ENCODE measurements at regions not wholly inside any gene's neighbourhood (a gene's known extent, or its start where the extent isn't known, plus 50 kb on each side); places are given as distances from the start of the nearest gene placed in this dataset.
"Not testable (repeated sequence)": the region's sequence is repeated elsewhere in the genome, so short reads cannot be mapped to it uniquely, and the experiment has no call there.

- H3K27me3 Mint-ChIP-seq (ENCODE audit: low read depth in 3 of 3), result peaks cover 0 to 17% (median 1%) of the 10 kb centered on the region in 3 donors
- H3K9me3 Mint-ChIP-seq, result peaks cover 6 to 21% (median 14%) of the 10 kb centered on the region in 6 donors
- H3K27ac Mint-ChIP-seq, DNase-seq, H3K4me3 Mint-ChIP-seq, H3K4me1 Mint-ChIP-seq, H3K36me3 Mint-ChIP-seq: not testable (repeated sequence)
These were observed 138.7 kb downstream of the DEFB131A start for GRCh38 chr4:9582880-9583279.

- peaks cover 5 to 8% of the 10 kb centered on the region in 2 donors for H3K4me1 Mint-ChIP-seq
- no peak for DNase-seq
- H3K27ac Mint-ChIP-seq, result no peak overlapping the region
- no peaks in the 10 kb centered on the region for H3K27me3 Mint-ChIP-seq (ENCODE audit: low read depth in 3 of 3)
- no peak overlapping the region for H3K4me3 Mint-ChIP-seq
- H3K36me3 Mint-ChIP-seq, result peaks cover 0 to 11% (median 6%) of the 10 kb centered on the region in 3 donors
- H3K9me3 Mint-ChIP-seq, result no peaks in the 10 kb centered on the region
These were observed 147.8 kb downstream of the DEFB131A start for GRCh38 chr4:9592010-9592409.

GRCh38 chr4:9594948-9595347, 150.7 kb downstream of the DEFB131A start:
- no peak for DNase-seq
- Mint-ChIP-seq H3K4me1 (peaks cover 12 to 19% of the 10 kb centered on the region in 2 donors), H3K4me3 (no peak overlapping the region), H3K27ac (no peak overlapping the region), H3K36me3 (peaks cover 0 to 15% (median 6%) of the 10 kb centered on the region in 3 donors), H3K27me3 (ENCODE audit: low read depth in 3 of 3) (peaks cover 0 to 2% (median 0%) of the 10 kb centered on the region in 3 donors), H3K9me3 (no peaks in the 10 kb centered on the region)

GRCh38 chr4:9595531-9595930, 151.3 kb downstream of the DEFB131A start:
- H3K27me3 Mint-ChIP-seq (ENCODE audit: low read depth in 3 of 3); H3K4me3 Mint-ChIP-seq; DNase-seq; H3K27ac Mint-ChIP-seq; H3K9me3 Mint-ChIP-seq: not testable (repeated sequence)
- Mint-ChIP-seq H3K36me3 (peaks cover 0 to 15% (median 6%) of the 10 kb centered on the region in 3 donors), H3K4me1 (peaks cover 12 to 19% of the 10 kb centered on the region in 2 donors)

GRCh38 chr4:9599266-9599665, 155.1 kb downstream of the DEFB131A start:
- no peak overlapping the region for H3K4me3 Mint-ChIP-seq
- H3K36me3 Mint-ChIP-seq, result peaks cover 0 to 10% (median 6%) of the 10 kb centered on the region in 3 donors
- H3K27me3 Mint-ChIP-seq (ENCODE audit: low read depth in 3 of 3), result peaks cover 0 to 2% (median 0%) of the 10 kb centered on the region in 3 donors
- H3K27ac Mint-ChIP-seq, result peak overlapping the region in 1 of 6 donors; percentile 25
- peaks cover 36 to 49% of the 10 kb centered on the region in 2 donors for H3K4me1 Mint-ChIP-seq
- DNase-seq, result no peak
- no peaks in the 10 kb centered on the region for H3K9me3 Mint-ChIP-seq

GRCh38 chr4:9600246-9600645, 156.0 kb downstream of the DEFB131A start:
- H3K9me3 Mint-ChIP-seq, result no peaks in the 10 kb centered on the region
- no peak overlapping the region for H3K4me3 Mint-ChIP-seq
- H3K27ac Mint-ChIP-seq, result no peak overlapping the region
- DNase-seq, result no peak
- H3K27me3 Mint-ChIP-seq (ENCODE audit: low read depth in 3 of 3), result peaks cover 0 to 2% (median 0%) of the 10 kb centered on the region in 3 donors
- H3K4me1 Mint-ChIP-seq, result peaks cover 46 to 59% of the 10 kb centered on the region in 2 donors
- peaks cover 0 to 10% (median 6%) of the 10 kb centered on the region in 3 donors for H3K36me3 Mint-ChIP-seq

GRCh38 chr4:9602389-9602914, 158.2 kb downstream of the DEFB131A start:
- Mint-ChIP-seq H3K4me3 (peak overlapping the region in 2 of 5 donors; percentile 69 to 70), H3K27me3 (ENCODE audit: low read depth in 3 of 3) (peaks cover 0 to 2% (median 0%) of the 10 kb centered on the region in 3 donors), H3K36me3 (peaks cover 0 to 4% (median 0%) of the 10 kb centered on the region in 3 donors), H3K27ac (peak overlapping the region in 5 of 6 donors; percentile 26 to 83 (median 71)), H3K4me1 (peaks cover 47 to 60% of the 10 kb centered on the region in 2 donors), H3K9me3 (no peaks in the 10 kb centered on the region)
- no peak for DNase-seq

- H3K27me3 Mint-ChIP-seq (ENCODE audit: low read depth in 3 of 3); H3K36me3 Mint-ChIP-seq; H3K9me3 Mint-ChIP-seq: not testable (repeated sequence)
- Mint-ChIP-seq H3K4me1 (peaks cover 41 to 50% of the 10 kb centered on the region in 2 donors), H3K27ac (peak overlapping the region; percentile 92 to 95 (median 94)), H3K4me3 (peak overlapping the region; percentile 79 to 93 (median 90))
- DNase-seq, result peak; percentile 56 to 62 (median 61)
These were observed 160.0 kb downstream of the DEFB131A start for GRCh38 chr4:9604031-9604892.

GRCh38 chr4:9604893-9605190, 160.6 kb downstream of the DEFB131A start:
- H3K4me1 Mint-ChIP-seq, result peaks cover 41 to 50% of the 10 kb centered on the region in 2 donors
- H3K27ac Mint-ChIP-seq, result peak overlapping the region; percentile 92 to 95 (median 94)
- peak overlapping the region; percentile 79 to 93 (median 90) for H3K4me3 Mint-ChIP-seq
- H3K36me3 Mint-ChIP-seq; H3K9me3 Mint-ChIP-seq; H3K27me3 Mint-ChIP-seq (ENCODE audit: low read depth in 3 of 3): not testable (repeated sequence)
- DNase-seq, result peak in 2 of 3 donors; percentile 9 to 15

GRCh38 chr4:9608300-9608699, 164.1 kb downstream of the DEFB131A start:
- H3K9me3 Mint-ChIP-seq, result peaks cover 0 to 2% (median 0%) of the 10 kb centered on the region in 6 donors
- peaks cover 24 to 28% of the 10 kb centered on the region in 2 donors for H3K4me1 Mint-ChIP-seq
- H3K4me3 Mint-ChIP-seq, result no peak overlapping the region
- peaks cover 2 to 5% (median 2%) of the 10 kb centered on the region in 3 donors for H3K27me3 Mint-ChIP-seq (ENCODE audit: low read depth in 3 of 3)
- H3K27ac Mint-ChIP-seq, result no peak overlapping the region
- no peak for DNase-seq
- no peaks in the 10 kb centered on the region for H3K36me3 Mint-ChIP-seq

GRCh38 chr4:9610321-9610720, 166.1 kb downstream of the DEFB131A start:
- not testable (repeated sequence) for H3K27ac Mint-ChIP-seq; H3K27me3 Mint-ChIP-seq (ENCODE audit: low read depth in 3 of 3); H3K4me1 Mint-ChIP-seq; H3K9me3 Mint-ChIP-seq; DNase-seq; H3K4me3 Mint-ChIP-seq; H3K36me3 Mint-ChIP-seq

GRCh38 chr4:9611101-9611500, 166.9 kb downstream of the DEFB131A start:
- H3K36me3 Mint-ChIP-seq, result no peaks in the 10 kb centered on the region
- H3K27me3 Mint-ChIP-seq (ENCODE audit: low read depth in 3 of 3), result peaks cover 2 to 5% (median 2%) of the 10 kb centered on the region in 3 donors
- H3K9me3 Mint-ChIP-seq, result peaks cover 0 to 2% (median 0%) of the 10 kb centered on the region in 6 donors

GRCh38 chr4:9636411-9636810, 145.0 kb upstream of the DRD5 start:
- not testable (repeated sequence) for H3K4me3 Mint-ChIP-seq, H3K4me1 Mint-ChIP-seq, H3K27ac Mint-ChIP-seq, DNase-seq, H3K36me3 Mint-ChIP-seq, H3K9me3 Mint-ChIP-seq
- H3K27me3 Mint-ChIP-seq (ENCODE audit: low read depth in 3 of 3), result peaks cover 3 to 13% (median 7%) of the 10 kb centered on the region in 3 donors

More at GRCh38 chr4:9611101-9611500, 166.9 kb downstream of the DEFB131A start:
- H3K27ac Mint-ChIP-seq, result no peak overlapping the region
- no peak for DNase-seq
- no peak overlapping the region for H3K4me3 Mint-ChIP-seq
- H3K4me1 Mint-ChIP-seq, result peaks cover 0 to 1% of the 10 kb centered on the region in 2 donors

- peak; percentile 14 to 18 (median 15) for DNase-seq
- H3K4me3 Mint-ChIP-seq; H3K27me3 Mint-ChIP-seq (ENCODE audit: low read depth in 3 of 3); H3K36me3 Mint-ChIP-seq; H3K9me3 Mint-ChIP-seq; H3K4me1 Mint-ChIP-seq; H3K27ac Mint-ChIP-seq: not testable (repeated sequence)
These were observed 121.8 kb upstream of the DRD5 start for GRCh38 chr4:9659678-9660077.

All from immature natural killer cell (primary cell).